HG03108 (cell line): ENCODE measurements at regions not wholly inside any gene's neighbourhood (a gene's known extent, or its start where the extent isn't known, plus 50 kb on each side); places are given as distances from the start of the nearest gene placed in this dataset.
"Not testable (repeated sequence)": the region's sequence is repeated elsewhere in the genome, so short reads cannot be mapped to it uniquely, and the experiment has no call there.

Source experiments
- ATAC-seq: cut with Tn5 transposase; IDR thresholded peaks from one replicate; pipeline ENCODE4 v1.9.1; 2021; ENCODE audit warnings: moderate library complexity; ENCODE audit not compliant: unreplicated experiment

DNA sequence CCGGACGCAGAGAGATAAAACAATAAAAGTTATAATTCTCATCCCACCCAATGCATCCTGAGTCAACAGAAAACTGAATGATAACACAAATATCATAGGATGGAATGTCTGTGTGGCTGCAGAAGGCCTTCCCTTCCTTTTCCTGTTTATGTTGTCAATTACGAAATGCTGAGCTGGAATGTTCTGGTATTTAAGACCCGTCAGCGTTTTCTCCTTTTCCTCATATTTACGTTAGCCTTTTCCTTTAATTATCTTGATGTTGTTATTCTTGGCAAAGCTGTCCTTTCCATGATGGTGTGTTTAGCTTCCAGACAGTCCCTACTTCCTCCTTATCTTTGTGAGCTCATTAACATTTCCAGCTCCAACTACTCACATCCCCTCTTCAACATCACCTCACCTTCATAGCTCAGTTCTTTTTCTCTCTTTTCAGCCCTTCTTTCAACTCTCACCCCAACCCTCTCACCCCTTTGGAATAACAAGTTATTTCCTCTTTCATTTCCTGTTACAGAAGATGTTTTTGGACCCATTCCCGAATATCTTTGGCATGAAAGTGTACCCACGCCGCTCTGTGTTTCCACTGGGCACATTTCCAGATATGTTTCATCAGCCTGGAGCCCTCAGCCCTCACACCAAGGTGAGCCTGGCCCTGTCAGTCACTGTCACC, 221.6 kb downstream of the NR2F1-AS1 start:
- ATAC-seq, result no peak

- ATAC-seq, result no peak
Observed at GRCh38 chr5:93358176-93358575, 222.8 kb downstream of the NR2F1-AS1 start.

- ATAC-seq, result no peak
Observed at GRCh38 chr5:93357686-93358085, 223.3 kb downstream of the NR2F1-AS1 start.

GRCh38 chr5:93355691-93356090, 225.3 kb downstream of the NR2F1-AS1 start:
- no peak for ATAC-seq

DNA sequence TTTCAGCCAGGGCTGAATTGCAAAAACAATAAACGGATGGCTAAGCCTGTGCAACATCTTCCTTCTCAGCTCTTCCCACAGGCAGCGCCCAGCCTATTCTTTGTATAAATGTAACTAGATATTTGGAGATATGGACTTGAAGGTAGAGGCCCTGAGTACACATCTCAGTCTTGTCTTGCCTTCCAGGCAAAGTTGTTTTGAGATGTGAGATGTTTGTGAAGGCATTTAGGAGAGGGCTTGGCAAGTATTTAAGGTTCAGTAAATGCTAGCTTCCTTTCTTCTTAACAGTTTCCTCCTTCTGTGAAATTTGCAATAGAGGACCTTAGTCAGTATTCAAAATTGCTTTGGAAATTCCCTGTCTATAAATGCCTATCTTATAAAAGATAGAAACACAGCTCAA, 228.8 kb downstream of the NR2F1-AS1 start:
- ATAC-seq, result no peak

DNA sequence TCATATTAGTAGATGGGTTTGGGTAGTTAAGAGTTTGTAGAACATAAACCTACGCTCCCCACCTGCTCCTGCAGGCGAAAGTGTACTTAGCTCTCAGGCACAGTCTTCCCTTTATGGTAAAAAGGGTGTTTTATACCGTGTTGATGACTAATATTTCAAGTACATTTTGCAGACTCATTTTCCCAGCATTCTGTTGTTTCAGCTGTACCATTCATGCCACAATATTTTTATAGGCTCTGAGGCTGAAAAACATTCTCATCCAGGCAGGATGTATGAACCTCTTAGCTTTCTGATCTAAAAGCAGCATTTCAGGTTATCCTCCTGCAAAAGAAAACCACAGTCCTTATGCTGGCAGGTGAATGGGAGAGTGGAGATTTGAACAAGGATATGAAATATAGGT, 231.4 kb downstream of the NR2F1-AS1 start:
- no peak for ATAC-seq

DNA sequence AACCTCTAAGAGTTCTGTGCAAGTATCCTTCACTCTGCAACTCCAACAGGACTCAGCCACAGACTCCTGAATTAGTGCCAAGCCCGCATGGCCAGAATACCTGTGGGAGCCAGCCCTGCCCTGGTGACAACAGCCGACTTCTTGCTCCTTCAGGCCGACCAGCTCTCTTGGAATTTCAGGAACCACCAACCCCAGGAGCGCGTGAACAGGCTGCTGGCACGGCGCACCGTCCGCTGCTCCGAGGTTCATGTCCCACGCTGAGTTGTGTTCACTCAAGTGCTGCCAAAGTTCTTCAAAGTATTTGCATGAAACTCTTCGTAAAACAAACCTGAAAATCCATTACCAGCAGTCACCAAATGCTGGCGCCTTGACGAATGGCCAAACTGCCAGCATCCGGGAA, 232.8 kb downstream of the NR2F1-AS1 start:
- ATAC-seq, result no peak

DNA sequence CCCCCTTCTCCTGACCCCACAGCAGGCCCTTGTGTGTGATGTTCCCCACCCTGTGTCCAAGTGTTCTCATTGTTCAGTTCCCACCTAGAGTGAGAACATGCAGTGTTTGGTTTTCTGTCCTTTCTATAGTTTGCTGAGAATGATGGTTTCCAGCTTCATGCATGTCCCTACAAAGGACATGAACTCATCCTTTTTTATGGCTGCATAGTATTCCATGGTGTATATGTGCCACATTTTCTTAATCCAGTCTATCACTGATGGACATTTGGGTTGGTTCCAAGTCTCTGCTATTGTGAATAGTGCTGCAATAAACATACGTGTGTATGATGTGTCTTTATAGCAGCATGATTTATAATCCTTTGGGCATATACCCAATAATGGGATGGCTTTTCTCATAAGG, 234.2 kb downstream of the NR2F1-AS1 start:
- ATAC-seq, result not testable (repeated sequence)

- no peak for ATAC-seq
Observed at GRCh38 chr5:93346301-93346700, 234.7 kb downstream of the NR2F1-AS1 start.

DNA sequence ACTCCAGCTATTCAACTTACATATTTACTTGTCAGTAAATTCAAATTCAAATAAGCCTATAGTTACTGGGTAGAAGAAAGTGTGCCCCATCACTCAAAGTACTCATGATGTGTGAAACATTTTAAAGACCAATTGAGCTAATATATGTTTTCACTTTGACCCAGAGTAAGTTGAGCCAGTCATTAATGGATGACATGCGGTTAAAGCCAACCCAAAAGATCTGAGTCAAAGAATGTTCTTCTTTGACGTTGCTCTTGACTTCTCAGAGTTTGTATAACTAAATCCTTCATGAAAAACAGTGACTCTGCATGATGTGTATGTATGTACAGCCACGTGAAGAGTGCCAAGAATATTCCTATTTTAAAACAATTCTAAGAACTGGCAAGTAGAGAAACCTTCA, 237.4 kb downstream of the NR2F1-AS1 start:
- no peak for ATAC-seq

DNA sequence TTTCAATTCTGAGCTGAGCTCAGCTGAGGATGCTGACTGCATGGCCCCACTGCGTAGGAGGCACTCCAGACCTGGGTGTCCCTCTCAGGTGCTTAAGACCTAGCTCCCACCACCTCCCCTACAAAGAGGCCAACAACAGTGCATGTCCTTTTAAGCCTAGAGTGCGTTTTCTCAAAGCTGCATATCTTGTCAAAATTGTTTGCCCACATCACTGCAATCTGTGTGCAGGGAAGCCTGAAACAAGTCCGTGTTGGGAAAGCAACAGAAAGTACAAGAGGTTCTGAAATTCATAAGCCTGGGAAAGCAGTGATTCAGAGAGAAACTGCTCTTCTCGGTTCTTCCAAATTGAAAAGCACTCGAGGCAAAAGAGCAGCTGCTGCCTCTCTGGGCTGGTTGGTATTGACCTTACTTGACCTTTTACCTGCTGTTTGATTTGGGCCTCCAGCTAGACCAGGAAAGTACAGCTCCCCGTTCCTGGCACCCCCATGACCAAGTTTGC, 238.4 kb downstream of the NR2F1-AS1 start:
- ATAC-seq, result no peak

DNA sequence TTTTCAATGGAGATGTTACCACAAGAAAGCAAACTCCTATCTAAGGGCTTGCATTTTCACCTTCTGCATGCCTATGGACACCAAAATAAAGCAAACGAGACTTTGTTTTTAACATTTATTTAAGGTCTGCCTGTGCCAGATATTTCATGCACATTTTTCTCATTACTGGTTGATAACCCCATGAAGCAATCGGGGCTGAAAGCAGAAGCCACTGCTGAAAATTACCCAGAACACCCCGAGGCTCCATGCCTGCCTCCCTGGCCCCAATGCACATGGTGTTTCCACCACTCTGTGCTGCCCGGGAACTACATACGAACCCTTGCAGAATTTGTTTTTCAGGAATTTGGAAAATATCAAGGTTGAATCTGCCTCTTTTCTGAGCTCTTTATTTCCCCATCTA, 240.1 kb downstream of the NR2F1-AS1 start:
- no peak for ATAC-seq

- ATAC-seq, result no peak
Observed at GRCh38 chr5:93337138-93337537, 243.9 kb downstream of the NR2F1-AS1 start.

DNA sequence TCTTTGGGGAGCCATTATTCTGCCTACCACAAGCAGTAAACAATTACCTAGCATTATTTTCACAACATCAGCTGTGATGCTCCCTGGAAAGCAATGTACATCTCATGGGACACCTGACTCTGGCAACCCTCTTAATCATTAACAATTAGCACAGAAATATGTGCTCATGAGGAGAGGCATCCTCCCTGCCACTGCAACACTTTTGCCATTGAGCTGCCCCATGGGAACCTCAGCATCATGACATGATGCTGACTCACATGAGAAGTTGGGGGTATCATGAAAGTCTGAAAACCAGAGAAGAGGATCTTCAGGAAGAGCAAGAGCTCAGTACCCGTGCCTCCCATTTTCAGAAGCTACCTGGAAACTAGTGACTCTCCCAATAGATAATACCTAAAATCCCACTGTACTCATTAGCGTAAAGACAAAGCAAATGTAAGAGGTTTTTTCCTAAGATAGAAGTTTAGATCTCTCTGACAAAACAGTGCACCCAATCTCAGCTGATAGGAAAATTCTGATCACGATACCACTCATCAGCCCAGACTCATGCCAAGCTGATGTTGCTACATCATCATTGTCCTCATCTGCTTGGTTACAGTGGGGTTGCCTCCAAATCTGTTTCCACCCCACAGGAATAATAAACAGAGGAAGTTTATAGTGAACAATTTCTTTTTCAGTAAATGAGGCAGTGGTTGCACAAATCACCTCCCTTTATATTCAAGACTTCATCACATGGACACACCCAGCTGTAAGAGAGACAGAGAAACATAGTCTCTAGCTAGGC, 244.5 kb downstream of the NR2F1-AS1 start:
- ATAC-seq, result no peak

DNA sequence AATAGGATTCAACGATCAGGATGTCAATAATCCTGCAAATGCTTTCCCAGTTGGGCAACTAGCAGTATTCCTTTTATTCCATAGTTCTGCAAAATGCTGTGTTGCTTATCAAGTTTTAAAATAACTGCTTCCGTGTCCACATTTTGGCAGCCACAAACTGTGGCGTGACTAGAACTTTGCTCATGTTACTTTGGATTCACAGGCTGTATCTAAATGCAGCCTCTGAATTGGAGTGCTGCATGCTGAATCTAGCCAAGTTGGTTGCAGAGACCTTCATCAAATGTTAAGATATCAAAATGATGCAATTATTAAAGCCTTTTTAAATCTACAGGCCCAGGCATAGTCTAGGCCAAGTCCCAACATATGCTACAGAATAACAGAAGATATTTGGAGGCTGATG, 249.2 kb downstream of the NR2F1-AS1 start:
- ATAC-seq, result no peak

GRCh38 chr5:93331241-93331640, 249.8 kb downstream of the NR2F1-AS1 start:
- no peak for ATAC-seq

- no peak for ATAC-seq
Observed at GRCh38 chr5:93330506-93330905, 250.5 kb downstream of the NR2F1-AS1 start.

DNA sequence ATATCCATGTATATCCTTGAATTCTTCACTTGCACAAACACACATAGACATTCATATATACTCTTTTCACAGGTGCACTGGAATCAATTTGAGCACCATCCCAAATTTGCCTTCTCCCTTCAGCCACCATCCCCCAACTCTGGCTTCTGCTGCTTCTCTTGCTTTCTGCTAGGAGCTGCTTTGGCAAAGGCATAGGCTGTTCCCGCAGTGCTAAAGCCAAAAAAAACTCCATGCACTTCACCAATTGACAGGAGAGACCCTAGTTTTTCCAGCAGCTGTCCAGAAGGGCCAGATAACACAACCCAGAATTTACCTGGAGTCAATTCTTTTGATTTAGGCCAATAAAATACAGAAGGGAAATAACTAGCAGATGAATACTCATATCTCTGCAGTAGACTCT, 251.3 kb downstream of the NR2F1-AS1 start:
- no peak for ATAC-seq

DNA sequence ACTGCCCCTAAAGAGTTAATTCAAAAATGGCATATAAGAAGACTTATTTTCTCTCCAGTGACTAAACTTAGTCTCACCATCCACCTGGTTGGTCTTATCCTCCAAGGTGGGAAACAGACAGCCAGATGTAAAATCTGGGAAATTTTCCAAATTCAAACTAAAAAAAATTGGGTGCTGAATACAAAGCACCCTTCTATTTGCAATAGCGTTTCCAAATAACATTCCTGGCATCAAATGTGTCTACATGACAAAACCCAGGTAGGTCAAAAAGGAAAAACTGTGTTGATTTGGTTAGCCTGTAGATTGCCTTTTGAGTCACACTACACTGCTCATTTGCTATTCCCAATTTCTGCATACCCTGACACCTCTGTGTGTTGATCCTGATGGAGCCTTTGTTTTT, 252.2 kb downstream of the NR2F1-AS1 start:
- no peak for ATAC-seq

DNA sequence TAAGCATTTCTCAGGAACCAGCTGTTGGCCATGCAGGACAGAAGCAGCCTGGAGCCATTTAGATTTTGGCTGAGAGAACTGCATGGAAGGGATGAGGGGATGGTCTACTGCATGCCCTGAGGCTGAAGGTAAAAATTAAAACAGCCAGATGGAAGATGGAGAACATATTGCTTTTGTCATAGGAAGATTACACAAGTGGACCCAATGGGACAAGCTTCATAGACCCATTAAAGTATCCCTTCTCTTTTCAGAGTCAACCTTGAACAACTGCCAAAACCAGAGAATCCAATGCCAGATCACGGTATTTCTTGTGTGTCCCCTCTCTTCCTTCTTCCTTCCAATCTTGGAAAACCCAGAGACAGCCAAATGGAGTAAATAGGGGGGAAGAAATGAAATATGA, 253.4 kb downstream of the NR2F1-AS1 start:
- no peak for ATAC-seq

DNA sequence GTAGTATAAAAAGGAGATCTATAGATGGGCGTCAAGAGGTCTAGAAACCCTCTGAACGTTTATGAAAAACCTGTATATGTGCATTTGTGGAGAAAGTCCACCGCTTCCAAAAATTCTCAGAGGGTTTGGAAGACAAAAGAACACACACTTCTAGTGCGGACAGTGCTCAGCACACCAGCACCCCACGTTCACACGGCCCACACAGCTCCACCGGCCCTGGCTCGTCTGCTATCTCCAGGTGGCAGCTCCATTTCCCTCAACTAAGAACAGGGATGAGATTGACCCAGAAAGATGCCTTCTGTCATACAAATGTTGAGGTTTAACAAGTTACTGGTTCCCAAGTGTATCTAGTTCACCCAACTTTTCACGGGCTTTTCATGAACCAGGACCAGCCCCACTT, 255.1 kb downstream of the NR2F1-AS1 start:
- no peak for ATAC-seq
